Coronary artery (tissue), 2 donors: ENCODE measurements at regions not wholly inside any gene's neighbourhood (a gene's known extent, or its start where the extent isn't known, plus 50 kb on each side); places are given as distances from the start of the nearest gene placed in this dataset.

Source experiments
- DNase-seq: peaks from one replicate; pipeline ENCODE4 v3.0.0-alpha.2; 2017; ENCODE audit warnings: low spot score
- H3K27ac ChIP-seq, 2 donors: fragments of 200-600 bp; sonication (generic); one replicate each; pipeline ENCODE4 v1.5.1; 2016 to 2019
- H3K4me3 ChIP-seq: fragments of 200-600 bp; sonication (generic); 2 replicates; pipeline ENCODE4 v1.5.1; 2016; ENCODE audit warnings: mild to moderate bottlenecking, moderate library complexity
- TF ChIP-seq, protein P1 (sequence below): fragments of 200-600 bp; sonication (generic); IDR thresholded peaks from one replicate; pipeline ENCODE4 v1.5.1; 2019; ENCODE audit warnings: antibody characterized with exemption

DNA sequence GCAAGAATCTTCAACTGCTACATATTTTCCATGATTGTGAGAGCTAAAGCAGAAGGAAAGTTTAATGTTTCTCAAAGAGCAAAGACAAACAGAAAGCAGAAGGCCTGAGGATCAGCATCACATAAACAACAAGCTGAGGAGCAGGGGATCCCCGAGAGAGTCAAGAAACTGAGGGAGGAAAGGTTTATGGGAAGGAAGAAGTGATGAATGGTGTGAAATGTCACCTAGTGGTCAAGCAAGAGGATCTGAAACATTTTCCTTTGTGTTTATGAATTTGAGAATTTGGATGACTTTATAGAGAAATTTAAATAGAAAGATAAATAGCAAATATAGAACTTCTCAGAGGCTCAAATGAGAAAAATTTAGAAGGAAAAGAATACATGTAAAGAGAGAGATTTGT lies 481.9 kb downstream of the CHSY3 start:
- no peak for DNase-seq
- TF ChIP-seq, protein P1, sequence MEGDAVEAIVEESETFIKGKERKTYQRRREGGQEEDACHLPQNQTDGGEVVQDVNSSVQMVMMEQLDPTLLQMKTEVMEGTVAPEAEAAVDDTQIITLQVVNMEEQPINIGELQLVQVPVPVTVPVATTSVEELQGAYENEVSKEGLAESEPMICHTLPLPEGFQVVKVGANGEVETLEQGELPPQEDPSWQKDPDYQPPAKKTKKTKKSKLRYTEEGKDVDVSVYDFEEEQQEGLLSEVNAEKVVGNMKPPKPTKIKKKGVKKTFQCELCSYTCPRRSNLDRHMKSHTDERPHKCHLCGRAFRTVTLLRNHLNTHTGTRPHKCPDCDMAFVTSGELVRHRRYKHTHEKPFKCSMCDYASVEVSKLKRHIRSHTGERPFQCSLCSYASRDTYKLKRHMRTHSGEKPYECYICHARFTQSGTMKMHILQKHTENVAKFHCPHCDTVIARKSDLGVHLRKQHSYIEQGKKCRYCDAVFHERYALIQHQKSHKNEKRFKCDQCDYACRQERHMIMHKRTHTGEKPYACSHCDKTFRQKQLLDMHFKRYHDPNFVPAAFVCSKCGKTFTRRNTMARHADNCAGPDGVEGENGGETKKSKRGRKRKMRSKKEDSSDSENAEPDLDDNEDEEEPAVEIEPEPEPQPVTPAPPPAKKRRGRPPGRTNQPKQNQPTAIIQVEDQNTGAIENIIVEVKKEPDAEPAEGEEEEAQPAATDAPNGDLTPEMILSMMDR, result no peak

DNA sequence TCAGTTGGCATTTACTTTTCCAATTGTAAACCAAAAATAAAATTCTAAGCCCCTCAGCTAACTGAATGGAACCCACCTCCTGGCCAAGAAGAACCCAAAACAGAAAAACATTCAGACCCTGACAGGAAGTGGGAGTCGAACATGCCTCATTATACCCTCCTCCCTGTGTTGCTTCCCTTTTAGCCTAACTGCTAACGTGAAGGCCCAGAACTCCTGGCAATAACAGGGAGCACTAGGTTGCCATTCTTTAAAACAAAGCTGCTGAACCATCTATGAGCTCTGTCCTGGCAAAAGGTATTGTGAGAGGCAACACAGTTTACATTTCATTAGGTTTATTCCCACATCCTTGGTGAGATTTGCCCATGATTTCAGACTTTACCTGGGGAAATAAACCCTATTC lies 481.4 kb downstream of the CHSY3 start:
- Histone ChIP-seq H3K4me3 (no peak overlapping the region), H3K27ac (no peak overlapping the region)
- TF ChIP-seq, protein P1, result no peak
- no peak for DNase-seq

More for the DNA sequence above, 481.9 kb downstream of the CHSY3 start:
- H3K27ac ChIP-seq, result no peak overlapping the region
- H3K4me3 ChIP-seq, result no peak overlapping the region

DNA sequence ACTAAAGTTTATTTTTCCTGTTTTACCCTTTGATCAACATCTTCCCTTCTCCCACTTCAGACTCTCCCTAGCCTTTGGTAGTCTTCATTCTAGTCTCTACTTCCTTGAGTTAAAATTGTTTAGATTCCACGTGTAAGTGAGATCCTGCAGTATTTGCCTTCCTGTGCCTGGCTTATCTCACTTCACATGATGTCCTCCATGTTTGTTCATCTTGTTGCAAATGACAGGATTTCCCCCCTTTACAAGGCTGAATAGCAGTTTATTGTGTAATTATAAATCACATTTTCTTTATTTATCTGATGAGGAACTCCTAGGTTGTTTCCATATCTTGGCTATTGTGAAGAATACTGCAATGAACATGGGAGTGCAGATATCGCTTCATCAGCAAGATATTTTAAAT lies 461.7 kb downstream of the CHSY3 start:
- H3K27ac ChIP-seq, result no peak overlapping the region
- no peak for DNase-seq
- no peak overlapping the region for H3K4me3 ChIP-seq
- TF ChIP-seq, protein P1, result no peak

DNA sequence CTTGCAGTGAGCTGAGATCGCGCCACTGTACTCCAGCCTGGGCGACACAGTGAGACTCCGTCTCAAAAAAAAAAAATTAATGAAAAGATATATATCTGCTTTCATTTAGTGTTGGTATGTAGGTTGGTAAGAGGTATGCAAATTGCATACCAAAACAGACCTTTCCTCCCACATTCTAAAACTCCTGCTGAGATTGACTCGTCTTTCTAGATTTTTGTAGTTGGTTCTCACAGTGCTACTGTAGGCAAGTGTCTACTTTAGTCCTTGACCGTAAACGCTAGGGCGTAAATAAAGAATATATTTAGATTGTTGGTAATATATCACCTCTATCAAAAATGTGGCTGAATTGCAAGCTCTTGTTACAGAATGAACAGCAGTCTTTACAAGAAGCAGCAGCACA lies 445.9 kb downstream of the CHSY3 start:
- TF ChIP-seq, protein P1, result no peak
- H3K27ac ChIP-seq, result no peak overlapping the region
- DNase-seq, result no peak

DNA sequence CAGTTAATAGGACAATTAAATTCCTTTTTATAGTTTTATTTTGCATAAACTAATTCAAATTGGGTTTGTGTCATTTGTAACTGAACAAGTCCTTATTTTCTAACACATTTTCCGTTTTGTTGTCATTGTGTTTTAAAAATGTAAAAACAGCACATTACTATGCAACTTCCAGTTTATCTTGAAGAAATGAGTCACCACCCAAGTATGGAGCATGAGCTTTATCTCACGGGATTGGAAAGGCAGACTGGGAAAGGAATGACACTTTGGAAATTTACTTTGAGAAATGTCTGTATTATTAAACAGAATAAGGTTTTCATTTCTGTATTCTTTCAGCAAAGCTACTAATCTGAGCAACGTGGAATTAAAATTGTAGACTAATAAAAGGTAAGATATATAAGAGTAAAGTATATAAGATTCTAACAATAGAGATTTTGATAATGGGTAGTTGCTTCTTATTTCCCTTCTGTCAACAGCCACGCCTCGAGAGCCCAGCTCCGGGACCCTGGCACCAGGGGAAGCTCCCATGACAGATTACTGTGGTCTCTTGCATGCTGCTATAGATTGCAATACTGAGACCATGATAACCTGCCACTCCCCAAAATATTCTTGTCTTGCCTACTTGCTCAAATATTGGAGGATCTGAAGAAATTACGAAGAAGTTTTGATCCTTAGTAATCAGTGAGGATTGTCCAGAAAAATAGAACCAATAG lies 433.1 kb downstream of the CHSY3 start:
- TF ChIP-seq, protein P1, result no peak
- H3K4me3 ChIP-seq, result peak overlapping the region; percentile 38
- peak overlapping the region; percentile 3 to 41 for H3K27ac ChIP-seq
- no peak for DNase-seq

More for the DNA sequence above, 445.9 kb downstream of the CHSY3 start:
- no peak overlapping the region for H3K4me3 ChIP-seq

DNA sequence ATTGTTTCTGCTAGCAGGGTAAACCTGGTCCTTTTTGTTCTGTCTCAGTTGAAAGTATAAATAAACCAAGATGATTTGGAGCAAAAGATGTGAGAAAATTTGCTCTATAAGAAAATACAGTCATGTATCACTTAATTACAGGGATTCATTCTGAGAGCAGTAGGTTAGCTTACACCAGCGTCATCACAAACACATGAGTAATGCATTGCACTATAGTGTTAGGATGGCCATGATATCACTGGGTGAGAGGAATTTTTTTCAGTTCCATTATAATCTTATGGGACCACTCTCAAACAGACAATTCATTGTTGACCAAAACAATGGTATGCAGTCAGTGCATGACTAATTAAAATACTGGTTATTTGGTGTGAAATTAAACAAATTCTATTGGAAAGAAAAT lies 430.9 kb downstream of the CHSY3 start:
- no peak overlapping the region for H3K4me3 ChIP-seq
- no peak for DNase-seq
- TF ChIP-seq, protein P1, result no peak
- no peak overlapping the region for H3K27ac ChIP-seq

DNA sequence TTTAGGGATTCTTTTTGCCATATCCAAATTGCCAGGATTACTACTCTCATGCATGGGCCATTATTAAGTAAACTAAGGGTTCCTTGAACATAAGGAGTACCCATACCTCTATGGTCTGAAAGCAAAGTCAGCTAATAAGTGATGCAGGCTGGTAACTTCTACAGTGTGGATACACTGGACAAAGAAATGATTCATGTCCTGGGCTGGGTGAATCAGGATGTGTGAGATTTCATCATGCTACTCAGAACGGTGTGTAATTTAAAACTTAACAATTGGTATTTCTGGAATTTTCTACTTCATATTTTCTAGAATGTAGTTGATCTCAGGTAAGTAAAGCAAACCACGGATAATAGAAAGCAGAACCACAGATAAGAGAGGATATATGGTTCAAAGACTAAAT lies 428.8 kb downstream of the CHSY3 start:
- TF ChIP-seq, protein P1, result no peak
- Histone ChIP-seq H3K4me3 (no peak overlapping the region), H3K27ac (no peak overlapping the region)
- DNase-seq, result no peak
